PC-9 (cell line): ENCODE measurements at regions not wholly inside any gene's neighbourhood (a gene's known extent, or its start where the extent isn't known, plus 50 kb on each side); places are given as distances from the start of the nearest gene placed in this dataset.

Experiments
- BruUV-seq: library from RNA; stranded (reverse); fragments of 400-500 nt; replicated peaks from 2 replicates; lab custom pipeline; 2021; lab: Mats Ljungman, UMichigan
- CTCF ChIA-PET: fragments of 300-600 bp; sonication (Branson Sonifier 250); formaldehyde crosslinking; loops from one replicate; lab custom pipeline; 2022; ENCODE audit warnings: antibody characterized with exemption; lab: Charles Lee
- POLR2A ChIA-PET: fragments of 300-600 bp; sonication (Branson Sonifier 250); formaldehyde crosslinking; loops from one replicate; lab custom pipeline; 2022; ENCODE audit warnings: antibody characterized with exemption; ENCODE audit not compliant: unreplicated experiment; lab: Charles Lee
- DNase-seq, 2 experiments: peaks; one replicate each; pipeline versions ENCODE4 v3.0.0 to v3.0.0-alpha.2; 2015 to 2022; ENCODE audit warnings: mixed read lengths in 1 of 2
- H2AFZ ChIP-seq: fragments of 200-600 bp; sonication (generic); 2 replicates; pipeline ENCODE4 v1.8.1; 2017; ENCODE audit warnings: antibody characterized with exemption
- H3F3A ChIP-seq: fragments of 200-600 bp; sonication (generic); 2 replicates; pipeline ENCODE4 v1.8.1; 2017; ENCODE audit warnings: antibody characterized with exemption, mild to moderate bottlenecking, low read depth; ENCODE audit not compliant: insufficient read depth
- H3K27ac ChIP-seq: fragments of 200-600 bp; sonication (generic); 2 replicates; pipeline ENCODE4 v1.6.1; 2016; ENCODE audit warnings: mixed run types
- H3K27me3 ChIP-seq: fragments of 200-600 bp; sonication (generic); 2 replicates; pipeline ENCODE4 v1.6.1; 2016; ENCODE audit warnings: low read depth, mixed run types; ENCODE audit not compliant: insufficient read depth
- H3K36me3 ChIP-seq: fragments of 200-600 bp; sonication (generic); 2 replicates; pipeline ENCODE4 v1.6.1; 2016; ENCODE audit warnings: low read depth, mixed run types
- H3K4me1 ChIP-seq: fragments of 200-600 bp; sonication (generic); replicated peaks from 2 replicates; pipeline ENCODE4 v1.6.1; 2016; ENCODE audit warnings: mixed run types; ENCODE audit not compliant: insufficient read depth
- H3K4me2 ChIP-seq: fragments of 200-600 bp; sonication (generic); 2 replicates; pipeline ENCODE4 v1.6.1; 2017; ENCODE audit warnings: mixed run types
- H3K4me3 ChIP-seq: fragments of 200-600 bp; sonication (generic); 2 replicates; pipeline ENCODE4 v1.6.1; 2016; ENCODE audit warnings: mixed run types
- H3K79me2 ChIP-seq: fragments of 200-600 bp; sonication (generic); 2 replicates; pipeline ENCODE4 v1.6.1; 2017; ENCODE audit warnings: low read depth, mixed run types
- H3K9me2 ChIP-seq: fragments of 200-600 bp; sonication (generic); 2 replicates; pipeline ENCODE4 v1.8.1; 2017; ENCODE audit warnings: mild to moderate bottlenecking; ENCODE audit not compliant: insufficient read depth
- H3K9me3 ChIP-seq: fragments of 200-600 bp; sonication (generic); 2 replicates; pipeline ENCODE4 v1.8.1; 2016; ENCODE audit warnings: low read depth; ENCODE audit not compliant: insufficient read depth
- H4K20me1 ChIP-seq: fragments of 200-600 bp; sonication (generic); 2 replicates; pipeline ENCODE4 v1.8.1; 2017; ENCODE audit not compliant: insufficient read depth
- CTCF ChIP-seq: fragments of 200-600 bp; sonication (generic); conservative IDR thresholded peaks from 2 replicates; pipeline ENCODE4 v1.6.1; 2017; ENCODE audit warnings: mixed run types, antibody characterized with exemption, mild to moderate bottlenecking, moderate library complexity
- EZH2 ChIP-seq: fragments of 200-600 bp; sonication (generic); IDR thresholded peaks from 2 replicates; pipeline ENCODE4 v1.8.0; 2017; ENCODE audit warnings: antibody characterized with exemption, low read depth
- intact Hi-C: fragments of 100-400 bp; cut with micrococcal nuclease; formaldehyde crosslinking; loops from one replicate; pipeline ENCODE4 v1.10.0; 2022; ENCODE audit not compliant: unreplicated experiment

DNA sequence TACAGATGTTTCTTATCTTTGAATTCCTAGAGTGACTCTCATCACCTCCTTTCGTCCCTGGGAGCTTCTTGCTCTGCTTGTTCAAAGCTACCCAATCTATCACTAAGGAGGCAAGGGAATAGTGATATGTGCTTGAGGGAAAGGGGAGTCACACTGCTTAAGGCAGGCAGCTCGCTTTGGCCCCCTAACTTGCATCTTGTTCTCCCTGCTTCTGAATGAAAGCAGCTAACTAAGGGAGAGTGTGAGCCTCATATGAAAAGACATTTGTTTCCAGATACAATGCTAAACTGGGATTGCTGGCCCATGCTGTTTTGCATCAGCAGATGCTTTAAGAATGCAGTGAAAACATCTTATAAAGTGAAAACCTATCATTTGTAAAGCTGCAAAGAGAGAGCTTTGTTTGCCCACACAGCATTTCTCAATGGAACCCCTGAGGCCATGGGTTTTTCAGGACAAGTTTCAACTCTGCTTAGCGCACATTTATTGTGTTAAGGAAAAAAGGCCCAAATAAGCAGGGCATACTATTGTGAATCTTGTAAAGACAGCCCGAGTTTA is 367.9 kb upstream of the ADAMTSL1 start:
- POLR2A ChIA-PET = no interaction called here
- H3F3A ChIP-seq = no peaks in the 10 kb centered on the region
- H3K4me3 ChIP-seq = no peak overlapping the region
- H3K9me3 ChIP-seq = no peaks in the 10 kb centered on the region
- no peaks in the 10 kb centered on the region for H3K79me2 ChIP-seq
- TF ChIP-seq EZH2 = no peak
- TF ChIP-seq CTCF = no peak
- no peak overlapping the region for H3K27ac ChIP-seq
- no peaks in the 10 kb centered on the region for H4K20me1 ChIP-seq
- DNase-seq = no peak
- CTCF ChIA-PET = no interaction called here
- H3K9me2 ChIP-seq = no peaks in the 10 kb centered on the region
- peaks cover 5% of the 10 kb centered on the region; the same call in 1 of the 2 replicates for H3K27me3 ChIP-seq
- BruUV-seq = no TSS peak
- no peak overlapping the region for H3K4me2 ChIP-seq
- no peak overlapping the region for H2AFZ ChIP-seq
- no peaks in the 10 kb centered on the region for H3K36me3 ChIP-seq
- H3K4me1 ChIP-seq = no peaks in the 10 kb centered on the region
- intact Hi-C loops = no loop called here

DNA sequence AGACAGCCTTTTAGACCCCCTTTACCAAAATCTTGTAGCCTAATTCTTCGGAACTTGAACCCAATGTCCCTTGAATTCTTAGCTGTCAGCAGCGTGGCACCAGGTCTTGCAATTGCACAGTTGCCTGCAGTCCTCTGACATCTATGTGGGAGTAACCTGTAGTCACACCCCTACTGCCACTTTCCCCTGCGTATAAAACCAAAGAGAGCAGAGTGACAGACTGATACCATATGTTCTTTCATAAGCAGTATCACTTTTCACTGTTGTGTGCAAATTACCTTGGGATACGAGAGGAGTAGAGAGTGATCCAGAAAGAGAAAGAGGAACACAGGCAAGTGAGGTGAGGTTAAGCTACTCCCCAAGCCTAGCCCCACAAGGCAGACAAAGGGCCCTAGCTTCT is 364.3 kb upstream of the ADAMTSL1 start:
- ChIA-PET CTCF (no interaction called here), POLR2A (no interaction called here)
- H3K4me3 ChIP-seq = no peak overlapping the region
- H3K4me1 ChIP-seq = no peaks in the 10 kb centered on the region
- H4K20me1 ChIP-seq = no peaks in the 10 kb centered on the region
- H3K27me3 ChIP-seq = peaks cover 5% of the 10 kb centered on the region; the same call in 1 of the 2 replicates
- no peak overlapping the region for H3K4me2 ChIP-seq
- no peak overlapping the region for H3K27ac ChIP-seq
- no TSS peak for BruUV-seq
- no peaks in the 10 kb centered on the region for H3K9me3 ChIP-seq
- no peak for DNase-seq
- H3K9me2 ChIP-seq = no peaks in the 10 kb centered on the region
- TF ChIP-seq EZH2 = no peak
- no peak for TF ChIP-seq CTCF
- no peak overlapping the region for H2AFZ ChIP-seq
- H3K36me3 ChIP-seq = no peaks in the 10 kb centered on the region
- H3K79me2 ChIP-seq = no peaks in the 10 kb centered on the region
- intact Hi-C loops = no loop called here
- H3F3A ChIP-seq = no peaks in the 10 kb centered on the region

DNA sequence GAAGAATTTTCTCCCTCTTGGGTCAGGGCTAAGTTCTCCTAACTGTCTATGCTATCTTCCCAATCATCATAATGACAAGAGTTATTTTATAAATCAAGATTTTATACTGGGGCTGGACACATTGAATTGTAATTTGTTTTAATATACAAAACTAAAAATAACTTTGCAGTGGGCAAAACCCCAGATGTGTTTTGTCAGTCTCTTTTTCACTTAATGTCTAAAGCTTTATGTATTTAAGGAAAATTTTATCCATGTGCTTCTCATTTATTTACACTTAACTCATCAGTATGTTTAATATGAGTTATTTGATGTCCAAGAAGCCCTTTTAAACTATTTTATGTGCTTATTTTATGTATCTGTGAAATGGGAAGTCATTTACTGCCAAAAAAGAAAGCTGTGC is 362.8 kb upstream of the ADAMTSL1 start:
- intact Hi-C loops = no loop called here
- Histone ChIP-seq H3K27ac (no peak overlapping the region), H3K4me3 (no peak overlapping the region), H4K20me1 (no peaks in the 10 kb centered on the region), H3K36me3 (no peaks in the 10 kb centered on the region), H3K9me2 (no peaks in the 10 kb centered on the region), H3F3A (no peaks in the 10 kb centered on the region), H3K79me2 (no peaks in the 10 kb centered on the region), H2AFZ (no peak overlapping the region), H3K9me3 (no peaks in the 10 kb centered on the region), H3K4me1 (no peaks in the 10 kb centered on the region), H3K27me3 (peaks cover 5% of the 10 kb centered on the region; the same call in 1 of the 2 replicates), H3K4me2 (no peak overlapping the region)
- no TSS peak for BruUV-seq
- CTCF ChIA-PET = no interaction called here
- DNase-seq = no peak
- TF ChIP-seq CTCF = no peak
- no peak for TF ChIP-seq EZH2
- POLR2A ChIA-PET = no interaction called here
